OCI-LY1 (cell line): ENCODE measurements at regions not wholly inside any gene's neighbourhood (a gene's known extent, or its start where the extent isn't known, plus 50 kb on each side); places are given as distances from the start of the nearest gene placed in this dataset.

Experiments used
- H2AFZ ChIP-seq: fragments of 200-600 bp; sonication (generic), shearing (Covaris generic); 2 replicates; pipeline ENCODE4 v1.6.0; 2014; ENCODE audit warnings: antibody characterized with exemption, mild to moderate bottlenecking, low read length
- H3F3A ChIP-seq: fragments of 200-600 bp; sonication (generic), shearing (Covaris generic); 2 replicates; pipeline ENCODE4 v1.6.0; 2014; ENCODE audit warnings: mild to moderate bottlenecking, antibody characterized with exemption, low read length, moderate library complexity; ENCODE audit not compliant: insufficient read depth
- H3K27ac ChIP-seq: fragments of 200-600 bp; sonication (generic); 2 replicates; pipeline ENCODE4 v1.5.1; 2014; ENCODE audit warnings: low read length, mixed run types, mild to moderate bottlenecking, low read depth; ENCODE audit not compliant: poor library complexity, severe bottlenecking
- H3K27me3 ChIP-seq: fragments of 200-600 bp; sonication (generic); 2 replicates; pipeline ENCODE4 v1.6.0; 2014; ENCODE audit warnings: antibody characterized with exemption, mild to moderate bottlenecking, low read length, moderate library complexity; ENCODE audit not compliant: insufficient read depth
- H3K36me3 ChIP-seq: fragments of 200-600 bp; sonication (generic); 2 replicates; pipeline ENCODE4 v1.6.1; 2014; ENCODE audit warnings: mild to moderate bottlenecking, antibody characterized with exemption, low read length, moderate library complexity, mixed read lengths; ENCODE audit not compliant: insufficient read depth
- H3K4me1 ChIP-seq: fragments of 200-600 bp; sonication (generic); 2 replicates; pipeline ENCODE4 v1.5.1; 2014; ENCODE audit warnings: mild to moderate bottlenecking, low read length, moderate library complexity; ENCODE audit not compliant: insufficient read depth, severe bottlenecking
- H3K4me2 ChIP-seq: fragments of 200-600 bp; sonication (generic), shearing (Covaris generic); 2 replicates; pipeline ENCODE4 v1.6.1; 2014; ENCODE audit warnings: low read length
- H3K4me3 ChIP-seq: fragments of 200-600 bp; sonication (generic); 2 replicates; pipeline ENCODE4 v1.5.1; 2014; ENCODE audit warnings: low read length, low read depth, mild to moderate bottlenecking, mixed read lengths; ENCODE audit not compliant: poor library complexity, severe bottlenecking
- H3K79me2 ChIP-seq: fragments of 200-600 bp; shearing (Covaris generic); 2 replicates; pipeline ENCODE4 v1.6.1; 2016; ENCODE audit warnings: mixed run types, low read length, mixed read lengths; ENCODE audit not compliant: insufficient read depth
- H3K9ac ChIP-seq: fragments of 200-600 bp; sonication (generic), shearing (Covaris generic); 2 replicates; pipeline ENCODE4 v1.6.1; 2014; ENCODE audit warnings: mild to moderate bottlenecking, low read length, mixed read lengths
- H3K9me2 ChIP-seq: fragments of 200-600 bp; sonication (generic), shearing (Covaris generic); 2 replicates; pipeline ENCODE4 v1.6.1; 2014; ENCODE audit warnings: low read depth, mild to moderate bottlenecking, low read length, mixed read lengths
- H3K9me3 ChIP-seq: fragments of 200-600 bp; shearing (Covaris generic); 2 replicates; pipeline ENCODE4 v1.6.1; 2014; ENCODE audit warnings: low read length, mixed read lengths
- H4K20me1 ChIP-seq: fragments of 200-600 bp; sonication (generic), shearing (Covaris generic); 2 replicates; pipeline ENCODE4 v1.6.0; 2016; ENCODE audit warnings: mild to moderate bottlenecking, low read length; ENCODE audit not compliant: insufficient read depth
- EZH2 ChIP-seq: fragments of 200-600 bp; sonication (generic), shearing (Covaris generic); IDR thresholded peaks from 2 replicates; pipeline ENCODE4 v1.8.0; 2017; ENCODE audit warnings: borderline replicate concordance, mixed run types, mild to moderate bottlenecking, antibody characterized with exemption, low read length, moderate library complexity, mixed read lengths
- TF ChIP-seq, protein P1 (sequence below): fragments of 200-600 bp; sonication (generic), shearing (Covaris generic); IDR thresholded peaks from 2 replicates; pipeline ENCODE4 v1.5.1; 2017; ENCODE audit warnings: mild to moderate bottlenecking, antibody characterized with exemption, low read length, moderate library complexity, mixed read lengths

DNA sequence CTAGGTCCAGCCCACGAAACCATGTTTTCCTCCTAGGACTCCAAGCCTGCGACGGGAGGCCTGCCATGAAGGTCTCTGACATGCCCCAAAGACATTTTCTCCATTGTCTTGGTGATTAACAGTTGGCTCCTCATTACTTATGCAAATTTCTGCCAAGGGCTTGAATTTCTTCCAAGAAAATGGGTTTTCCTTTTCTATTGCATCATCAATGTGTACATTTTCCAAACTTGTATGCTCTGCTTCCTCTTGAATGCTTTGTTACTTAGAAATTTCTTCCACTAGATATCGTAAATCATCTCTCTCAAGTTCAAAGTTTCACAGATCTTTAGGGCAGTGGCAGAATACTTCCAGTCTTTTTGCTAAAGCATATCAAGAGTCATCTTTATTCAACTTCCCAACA lies 1792.7 kb upstream of the CDH9 start:
- no peak overlapping the region for H2AFZ ChIP-seq
- TF ChIP-seq, protein P1, sequence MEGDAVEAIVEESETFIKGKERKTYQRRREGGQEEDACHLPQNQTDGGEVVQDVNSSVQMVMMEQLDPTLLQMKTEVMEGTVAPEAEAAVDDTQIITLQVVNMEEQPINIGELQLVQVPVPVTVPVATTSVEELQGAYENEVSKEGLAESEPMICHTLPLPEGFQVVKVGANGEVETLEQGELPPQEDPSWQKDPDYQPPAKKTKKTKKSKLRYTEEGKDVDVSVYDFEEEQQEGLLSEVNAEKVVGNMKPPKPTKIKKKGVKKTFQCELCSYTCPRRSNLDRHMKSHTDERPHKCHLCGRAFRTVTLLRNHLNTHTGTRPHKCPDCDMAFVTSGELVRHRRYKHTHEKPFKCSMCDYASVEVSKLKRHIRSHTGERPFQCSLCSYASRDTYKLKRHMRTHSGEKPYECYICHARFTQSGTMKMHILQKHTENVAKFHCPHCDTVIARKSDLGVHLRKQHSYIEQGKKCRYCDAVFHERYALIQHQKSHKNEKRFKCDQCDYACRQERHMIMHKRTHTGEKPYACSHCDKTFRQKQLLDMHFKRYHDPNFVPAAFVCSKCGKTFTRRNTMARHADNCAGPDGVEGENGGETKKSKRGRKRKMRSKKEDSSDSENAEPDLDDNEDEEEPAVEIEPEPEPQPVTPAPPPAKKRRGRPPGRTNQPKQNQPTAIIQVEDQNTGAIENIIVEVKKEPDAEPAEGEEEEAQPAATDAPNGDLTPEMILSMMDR, result no peak
- no peak for TF ChIP-seq EZH2

GRCh38 chr5:28823231-28823630 lies 1784.8 kb upstream of the CDH9 start:
- Histone ChIP-seq H3K4me3 (no peak overlapping the region), H3K4me1 (no peaks in the 10 kb centered on the region), H3K79me2 (no peaks in the 10 kb centered on the region), H4K20me1 (no peaks in the 10 kb centered on the region), H3K9ac (no peak overlapping the region), H3K27me3 (no peaks in the 10 kb centered on the region), H2AFZ (no peak overlapping the region), H3K9me3 (no peaks in the 10 kb centered on the region), H3F3A (no peaks in the 10 kb centered on the region), H3K4me2 (no peak overlapping the region), H3K36me3 (no peaks in the 10 kb centered on the region), H3K27ac (no peak overlapping the region), H3K9me2 (no peaks in the 10 kb centered on the region)
- TF ChIP-seq, protein P1, result no peak
- TF ChIP-seq EZH2, result no peak

More for the DNA sequence above, 1792.7 kb upstream of the CDH9 start:
- no peaks in the 10 kb centered on the region for H3K27me3 ChIP-seq
- no peaks in the 10 kb centered on the region for H3K9me3 ChIP-seq
- H3K4me3 ChIP-seq, result no peak overlapping the region
- H3K36me3 ChIP-seq, result no peaks in the 10 kb centered on the region
- no peaks in the 10 kb centered on the region for H3F3A ChIP-seq
- no peaks in the 10 kb centered on the region for H4K20me1 ChIP-seq
- H3K27ac ChIP-seq, result no peak overlapping the region
- no peak overlapping the region for H3K9ac ChIP-seq
- H3K4me1 ChIP-seq, result no peaks in the 10 kb centered on the region
- no peaks in the 10 kb centered on the region for H3K79me2 ChIP-seq
- no peak overlapping the region for H3K4me2 ChIP-seq
- no peaks in the 10 kb centered on the region for H3K9me2 ChIP-seq

DNA sequence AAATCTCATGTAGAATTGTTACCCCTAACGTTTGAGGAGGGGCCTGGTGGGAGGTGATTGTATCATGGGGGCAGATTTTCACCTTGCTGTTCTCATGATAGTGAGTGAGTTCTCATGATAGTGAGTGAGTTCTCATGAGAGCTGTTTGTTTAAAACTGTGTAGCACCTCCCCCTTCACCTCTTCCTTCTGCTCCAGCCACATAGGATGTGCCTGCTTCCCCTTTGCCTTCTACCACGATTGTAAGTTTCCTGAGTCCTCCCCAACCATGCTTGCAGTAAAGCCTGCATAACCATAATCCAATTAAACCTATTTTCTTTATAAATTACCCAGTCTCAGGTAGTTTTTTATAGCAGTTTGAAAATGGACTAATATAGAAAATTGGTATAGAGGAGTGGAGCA lies 1783.7 kb upstream of the CDH9 start:
- Histone ChIP-seq H3K4me3 (no peak overlapping the region), H3K4me1 (no peaks in the 10 kb centered on the region), H3K27me3 (no peaks in the 10 kb centered on the region), H2AFZ (no peak overlapping the region), H3K9ac (no peak overlapping the region), H3K79me2 (no peaks in the 10 kb centered on the region), H3K4me2 (no peak overlapping the region), H3K9me3 (no peaks in the 10 kb centered on the region), H3K9me2 (no peaks in the 10 kb centered on the region), H3K27ac (no peak overlapping the region), H3F3A (no peaks in the 10 kb centered on the region), H4K20me1 (no peaks in the 10 kb centered on the region), H3K36me3 (no peaks in the 10 kb centered on the region)
- TF ChIP-seq EZH2, result no peak
- TF ChIP-seq, protein P1, result no peak
